B cell (primary cell): ENCODE measurements at regions not wholly inside any gene's neighbourhood (a gene's known extent, or its start where the extent isn't known, plus 50 kb on each side); places are given as distances from the start of the nearest gene placed in this dataset.

Experiments used
- ATAC-seq: fragments of 200-7000 bp; cut with Tn5 transposase; one replicate; pipeline ENCODE4 v1.10.0; 2021; ENCODE audit warnings: low read depth, mild to moderate bottlenecking, moderate number of reproducible peaks, moderate library complexity
- CTCF ChIA-PET: fragments of 350-600 bp; sonication (Branson Sonifier 250); formaldehyde crosslinking; loops from one replicate; lab custom pipeline; 2021; ENCODE audit warnings: antibody characterized with exemption, inconsistent platforms; lab: Charles Lee
- POLR2A ChIA-PET: fragments of 350-600 bp; sonication (Branson Sonifier 250); formaldehyde crosslinking; loops from one replicate; lab custom pipeline; 2021; ENCODE audit warnings: antibody characterized with exemption; lab: Charles Lee
- DNase-seq: peaks from one replicate; pipeline ENCODE4 v3.0.0; 2013
- H2AFZ ChIP-seq: 2 replicates; pipeline ENCODE4 v1.6.1; 2012; ENCODE audit warnings: mild to moderate bottlenecking, low read depth, low read length; ENCODE audit not compliant: insufficient read depth, poor library complexity, severe bottlenecking
- H3K27ac ChIP-seq, 2 donors: 1 replicate in 1 of 2; 2 replicates in 1 of 2; pipeline ENCODE4 v1.5.1; 2012 to 2013; ENCODE audit warnings: low read length in 2 of 2, mild to moderate bottlenecking in 2 of 2, moderate library complexity in 1 of 2
- H3K27me3 ChIP-seq, 4 experiments: fragments of 200-600 bp in 1 of 4; sonication (generic) in 1 of 4; replicated peaks in 1 of 4; 1 replicate in 2 of 4; 2 replicates in 2 of 4; pipeline versions ENCODE4 v1.6.1 to v1.7.0; 2013 to 2016; ENCODE audit warnings: low read length in 3 of 4, mild to moderate bottlenecking in 2 of 4, mixed read lengths in 1 of 4, moderate library complexity in 1 of 4; ENCODE audit not compliant: insufficient read depth in 4 of 4, control insufficient read depth in 3 of 4; ENCODE audit errors: control extremely low read depth in 1 of 4
- H3K36me3 ChIP-seq, 2 experiments: replicated peaks in 1 of 2; 1 replicate in 1 of 2; 2 replicates in 1 of 2; pipeline versions ENCODE4 v1.6.1 to v1.7.1; 2013; ENCODE audit warnings: low read length in 1 of 2; ENCODE audit not compliant: insufficient read depth in 2 of 2, control insufficient read depth in 1 of 2; ENCODE audit errors: control extremely low read depth in 1 of 2, extremely low read depth in 1 of 2
- H3K4me1 ChIP-seq, 2 donors: fragments of 200-600 bp in 1 of 2; sonication (generic) in 1 of 2; 1 replicate in 1 of 2; 2 replicates in 1 of 2; pipeline versions ENCODE4 v1.5.1 to v1.6.1; 2013 to 2017; ENCODE audit warnings: low read length in 2 of 2; ENCODE audit not compliant: control insufficient read depth in 2 of 2, insufficient read depth in 2 of 2
- H3K4me2 ChIP-seq: replicated peaks from 2 replicates; pipeline ENCODE3; 2012; ENCODE audit warnings: mild to moderate bottlenecking, low read depth, low read length; ENCODE audit not compliant: poor library complexity, severe bottlenecking
- H3K4me3 ChIP-seq, 5 experiments: fragments of 200-600 bp in 1 of 5; sonication (generic) in 1 of 5; 1 replicate in 3 of 5; 2 replicates in 2 of 5; pipeline versions ENCODE4 v1.5.1 to v1.7.0; 2011 to 2016; ENCODE audit warnings: low read length in 4 of 5, mild to moderate bottlenecking in 4 of 5, low read depth in 2 of 5, control low read depth in 1 of 5, moderate library complexity in 1 of 5; ENCODE audit not compliant: insufficient read depth in 1 of 5; ENCODE audit errors: control extremely low read depth in 1 of 5, extremely low read depth in 1 of 5
- H3K79me2 ChIP-seq: fragments of 200-600 bp; sonication (generic); one replicate; pipeline ENCODE4 v1.6.0; 2016; ENCODE audit warnings: low read length; ENCODE audit not compliant: control insufficient read depth, insufficient read depth
- H3K9ac ChIP-seq: fragments of 200-600 bp; sonication (generic); 2 replicates; pipeline ENCODE4 v1.6.1; 2017; ENCODE audit warnings: mild to moderate bottlenecking, low read length, moderate library complexity
- H3K9me3 ChIP-seq, 3 donors: one replicate each; pipeline versions ENCODE4 v1.6.1 to v1.7.1; 2013; ENCODE audit warnings: low read length in 2 of 3; ENCODE audit not compliant: control insufficient read depth in 2 of 3, insufficient read depth in 1 of 3; ENCODE audit errors: control extremely low read depth in 1 of 3
- H4K20me1 ChIP-seq: 2 replicates; pipeline ENCODE4 v1.6.0; 2012; ENCODE audit warnings: mild to moderate bottlenecking, low read length; ENCODE audit not compliant: insufficient read depth, control insufficient read depth, poor library complexity, severe bottlenecking
- H3K27ac Mint-ChIP-seq: one replicate; pipeline ENCODE4 v1.8.0; 2021; ENCODE audit warnings: mixed read lengths
- H3K27me3 Mint-ChIP-seq: one replicate; pipeline ENCODE4 v1.8.0; 2021; ENCODE audit warnings: mixed read lengths
- H3K4me1 Mint-ChIP-seq: one replicate; pipeline ENCODE4 v1.8.0; 2021; ENCODE audit warnings: mixed read lengths
- H3K4me3 Mint-ChIP-seq: one replicate; pipeline ENCODE4 v1.8.0; 2021; ENCODE audit warnings: mixed read lengths
- H3K9me3 Mint-ChIP-seq: one replicate; pipeline ENCODE4 v1.8.0; 2022; ENCODE audit warnings: mixed read lengths; ENCODE audit not compliant: insufficient read depth
- EZH2 ChIP-seq: IDR thresholded peaks from 2 replicates; pipeline ENCODE4 v1.6.1; 2012; ENCODE audit warnings: borderline replicate concordance, low read depth, mild to moderate bottlenecking, moderate library complexity, low read length; ENCODE audit not compliant: insufficient read depth, poor library complexity, severe bottlenecking
- WGBS: methylation state at CpG from one replicate; pipeline ENCODE4 v1.1.5; 2013; ENCODE audit warnings: missing lambda C conversion rate; ENCODE audit not compliant: insufficient coverage; 5-methylcytosine and 5-hydroxymethylcytosine counted together
- intact Hi-C: fragments of 100-400 bp; cut with micrococcal nuclease; formaldehyde crosslinking; loops from one replicate; pipeline ENCODE4 v1.10.0; 2022
- TF ChIP-seq, protein P1 (sequence below): fragments of 200-600 bp; IDR thresholded peaks from one replicate; pipeline ENCODE4 v1.8.0; 2022; ENCODE audit warnings: antibody characterized with exemption, mild to moderate bottlenecking

- H3K27me3 Mint-ChIP-seq = no peaks in the 10 kb centered on the region
- H2AFZ ChIP-seq = no peak overlapping the region
- CTCF ChIA-PET = interaction anchor here (1.6 to 2.3 kb wide), 2 partner anchors 11 to 17 kb away, joined by 3 to 7 read pairs; no protein-coding TSS in a partner anchor
- no peak overlapping the region for H3K27ac Mint-ChIP-seq
- DNase-seq (no peak), ATAC-seq (no peak)
- no peak overlapping the region for H3K4me2 ChIP-seq
- H3K4me3 ChIP-seq = no peak overlapping the region
- H4K20me1 ChIP-seq = no peaks in the 10 kb centered on the region
- H3K4me3 Mint-ChIP-seq = no peak overlapping the region
- no peaks in the 10 kb centered on the region for H3K4me1 Mint-ChIP-seq
- TF ChIP-seq, protein P1, sequence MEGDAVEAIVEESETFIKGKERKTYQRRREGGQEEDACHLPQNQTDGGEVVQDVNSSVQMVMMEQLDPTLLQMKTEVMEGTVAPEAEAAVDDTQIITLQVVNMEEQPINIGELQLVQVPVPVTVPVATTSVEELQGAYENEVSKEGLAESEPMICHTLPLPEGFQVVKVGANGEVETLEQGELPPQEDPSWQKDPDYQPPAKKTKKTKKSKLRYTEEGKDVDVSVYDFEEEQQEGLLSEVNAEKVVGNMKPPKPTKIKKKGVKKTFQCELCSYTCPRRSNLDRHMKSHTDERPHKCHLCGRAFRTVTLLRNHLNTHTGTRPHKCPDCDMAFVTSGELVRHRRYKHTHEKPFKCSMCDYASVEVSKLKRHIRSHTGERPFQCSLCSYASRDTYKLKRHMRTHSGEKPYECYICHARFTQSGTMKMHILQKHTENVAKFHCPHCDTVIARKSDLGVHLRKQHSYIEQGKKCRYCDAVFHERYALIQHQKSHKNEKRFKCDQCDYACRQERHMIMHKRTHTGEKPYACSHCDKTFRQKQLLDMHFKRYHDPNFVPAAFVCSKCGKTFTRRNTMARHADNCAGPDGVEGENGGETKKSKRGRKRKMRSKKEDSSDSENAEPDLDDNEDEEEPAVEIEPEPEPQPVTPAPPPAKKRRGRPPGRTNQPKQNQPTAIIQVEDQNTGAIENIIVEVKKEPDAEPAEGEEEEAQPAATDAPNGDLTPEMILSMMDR = no peak
- TF ChIP-seq EZH2 = no peak
- no peak overlapping the region for H3K27ac ChIP-seq
- peaks cover 0 to 5% (median 2%) of the 10 kb centered on the region in 3 donors for H3K9me3 ChIP-seq
- no peaks in the 10 kb centered on the region for H3K79me2 ChIP-seq
- POLR2A ChIA-PET = no interaction called here
- H3K9ac ChIP-seq = no peak overlapping the region
- H3K4me1 ChIP-seq = no peaks in the 10 kb centered on the region
- no CpG with 5 or more reads among the region's 2 CpGs for WGBS
- intact Hi-C loops = no loop called here
- peaks cover 0 to 2% (median 0%) of the 10 kb centered on the region in 4 experiments for H3K27me3 ChIP-seq
- peaks cover 5% of the 10 kb centered on the region for H3K9me3 Mint-ChIP-seq
- H3K36me3 ChIP-seq = no peaks in the 10 kb centered on the region
Observed at GRCh38 chr7:70857793-70858545, 274.0 kb upstream of the GALNT17 start.

- Histone ChIP-seq H3K27me3 (no peaks in the 10 kb centered on the region), H3K4me3 (no peak overlapping the region), H3K4me1 (no peaks in the 10 kb centered on the region), H2AFZ (no peak overlapping the region), H3K9me3 (peaks cover 0 to 14% (median 0%) of the 10 kb centered on the region in 3 donors), H4K20me1 (no peaks in the 10 kb centered on the region), H3K9ac (no peak overlapping the region), H3K27ac (no peak overlapping the region), H3K79me2 (no peaks in the 10 kb centered on the region), H3K36me3 (no peaks in the 10 kb centered on the region), H3K4me2 (no peak overlapping the region)
- ATAC-seq (no peak), DNase-seq (no peak)
- ChIA-PET CTCF (no interaction called here), POLR2A (no interaction called here)
- intact Hi-C loops = no loop called here
- Mint-ChIP-seq H3K4me3 (no peak overlapping the region), H3K27ac (no peak overlapping the region), H3K27me3 (no peaks in the 10 kb centered on the region), H3K9me3 (peaks cover 6% of the 10 kb centered on the region), H3K4me1 (no peaks in the 10 kb centered on the region)
- no peak for TF ChIP-seq EZH2
- TF ChIP-seq, protein P1 = no peak
- WGBS = 58% methylated on average over 3 of the region's 5 CpGs
Observed at GRCh38 chr7:70867513-70867912, 264.4 kb upstream of the GALNT17 start.
